Mesenchymal stem cell (in vitro differentiated cells and primary cell): ENCODE measurements at regions not wholly inside any gene's neighbourhood (a gene's known extent, or its start where the extent isn't known, plus 50 kb on each side); places are given as distances from the start of the nearest gene placed in this dataset.

Experiments used
- DNase-seq: peaks from one replicate; pipeline ENCODE4 v3.0.0-alpha.2; 2013
- H2AFZ ChIP-seq: one replicate; pipeline ENCODE4 v1.6.1; 2013; ENCODE audit warnings: low read depth, mild to moderate bottlenecking, control low read depth, inconsistent platforms, low read length, moderate library complexity
- H2AK5ac ChIP-seq: 2 replicates; pipeline ENCODE4 v1.6.1; 2013; ENCODE audit warnings: low read length, moderate library complexity, mild to moderate bottlenecking, inconsistent platforms; ENCODE audit not compliant: severe bottlenecking
- H2BK120ac ChIP-seq: one replicate; pipeline ENCODE4 v1.6.1; 2013; ENCODE audit warnings: low read depth, mild to moderate bottlenecking, inconsistent platforms, low read length, moderate library complexity
- H2BK12ac ChIP-seq, 2 experiments: one replicate each; pipeline ENCODE4 v1.6.1; 2013; ENCODE audit warnings: inconsistent platforms in 2 of 2, low read length in 2 of 2, mild to moderate bottlenecking in 2 of 2, moderate library complexity in 2 of 2, control low read depth in 1 of 2
- H2BK15ac ChIP-seq: one replicate; pipeline ENCODE4 v1.6.1; 2013; ENCODE audit warnings: mild to moderate bottlenecking, low read depth, inconsistent platforms; ENCODE audit not compliant: poor library complexity, severe bottlenecking
- H2BK5ac ChIP-seq: 2 replicates; pipeline ENCODE4 v1.6.1; 2013; ENCODE audit warnings: low read depth, mild to moderate bottlenecking, low read length, control low read depth, inconsistent platforms; ENCODE audit not compliant: poor library complexity, severe bottlenecking
- H3K14ac ChIP-seq, 2 experiments: one replicate each; pipeline ENCODE4 v1.6.1; 2013; ENCODE audit warnings: inconsistent platforms in 2 of 2, low read length in 2 of 2, control low read depth in 1 of 2, mild to moderate bottlenecking in 1 of 2, moderate library complexity in 1 of 2
- H3K18ac ChIP-seq, 2 experiments: one replicate each; pipeline ENCODE4 v1.6.1; 2013; ENCODE audit warnings: inconsistent platforms in 2 of 2, low read length in 2 of 2, control low read depth in 1 of 2, low read depth in 1 of 2, mild to moderate bottlenecking in 1 of 2
- H3K23ac ChIP-seq, 2 experiments: one replicate each; pipeline ENCODE4 v1.6.1; 2013; ENCODE audit warnings: inconsistent platforms in 2 of 2, low read length in 2 of 2, mild to moderate bottlenecking in 2 of 2, moderate library complexity in 2 of 2, control low read depth in 1 of 2
- H3K27ac ChIP-seq: 2 replicates; pipeline ENCODE4 v1.5.1; 2013; ENCODE audit warnings: mild to moderate bottlenecking, moderate library complexity, low read length, control low read depth, inconsistent platforms; ENCODE audit not compliant: poor library complexity, severe bottlenecking
- H3K27me3 ChIP-seq, 2 experiments: 2 replicates each; pipeline versions ENCODE4 v1.6.1 to v1.7.0; 2013; ENCODE audit warnings: low read length in 2 of 2, mild to moderate bottlenecking in 2 of 2, moderate library complexity in 2 of 2, control low read depth in 1 of 2, inconsistent platforms in 1 of 2; ENCODE audit not compliant: control insufficient read depth in 1 of 2, insufficient read depth in 1 of 2
- H3K36me3 ChIP-seq, 2 experiments: 2 replicates each; pipeline versions ENCODE4 v1.6.1 to v1.7.0; 2013; ENCODE audit warnings: low read length in 2 of 2, control low read depth in 1 of 2, inconsistent platforms in 1 of 2, low read depth in 1 of 2, mild to moderate bottlenecking in 1 of 2; ENCODE audit not compliant: insufficient read depth in 2 of 2, control insufficient read depth in 1 of 2
- H3K4ac ChIP-seq, 2 experiments: one replicate each; pipeline ENCODE4 v1.6.1; 2013; ENCODE audit warnings: inconsistent platforms in 2 of 2, low read length in 2 of 2, mild to moderate bottlenecking in 2 of 2, moderate library complexity in 2 of 2, control low read depth in 1 of 2, low read depth in 1 of 2
- H3K4me1 ChIP-seq: 2 replicates; pipeline ENCODE4 v1.6.1; 2013; ENCODE audit warnings: low read depth, low read length, control low read depth; ENCODE audit not compliant: control insufficient read depth, insufficient read depth
- H3K4me2 ChIP-seq: 2 replicates; pipeline ENCODE4 v1.6.1; 2013; ENCODE audit warnings: low read length, mild to moderate bottlenecking, inconsistent platforms; ENCODE audit not compliant: poor library complexity, severe bottlenecking
- H3K4me3 ChIP-seq, 2 experiments: 2 replicates each; pipeline versions ENCODE4 v1.5.1 to v1.7.0; 2013; ENCODE audit warnings: low read length in 2 of 2, mild to moderate bottlenecking in 2 of 2, control low read depth in 1 of 2, low read depth in 1 of 2; ENCODE audit not compliant: insufficient read depth in 1 of 2
- H3K79me1 ChIP-seq: replicated peaks from 2 replicates; pipeline ENCODE4 v1.6.1; 2013; ENCODE audit warnings: mild to moderate bottlenecking, control low read depth, low read length, inconsistent platforms; ENCODE audit not compliant: poor library complexity, severe bottlenecking
- H3K9ac ChIP-seq: 2 replicates; pipeline ENCODE4 v1.7.0; 2013; ENCODE audit warnings: mild to moderate bottlenecking, low read length, moderate library complexity
- H3K9me3 ChIP-seq: 2 replicates; pipeline ENCODE4 v1.7.0; 2013; ENCODE audit warnings: mild to moderate bottlenecking, low read length; ENCODE audit not compliant: control insufficient read depth
- H4K8ac ChIP-seq: one replicate; pipeline ENCODE4 v1.6.1; 2013; ENCODE audit warnings: inconsistent platforms, mild to moderate bottlenecking, low read length, moderate library complexity
- H4K91ac ChIP-seq: one replicate; pipeline ENCODE4 v1.6.1; 2013; ENCODE audit warnings: mild to moderate bottlenecking, low read length, inconsistent platforms
- WGBS: methylation state at CpG from one replicate; pipeline ENCODE4 v1.1.7; 2013; ENCODE audit warnings: mixed read lengths; 5-methylcytosine and 5-hydroxymethylcytosine counted together

GRCh38 chr4:130187587-130187986 lies 1091.6 kb downstream of the C4orf33 start:
- H2BK15ac ChIP-seq, result no peak overlapping the region

GRCh38 chr4:130192787-130193186 lies 1096.8 kb downstream of the C4orf33 start:
- no peak overlapping the region for H3K14ac ChIP-seq
- H3K9me3 ChIP-seq, result no peaks in the 10 kb centered on the region
- no peak overlapping the region for H2BK15ac ChIP-seq
- no peak overlapping the region for H3K23ac ChIP-seq
- no peak overlapping the region for H3K4me3 ChIP-seq
- no peaks in the 10 kb centered on the region for H3K79me1 ChIP-seq
- H2BK12ac ChIP-seq, result no peak overlapping the region
- H2BK120ac ChIP-seq, result no peak overlapping the region
- WGBS, result no CpG with 5 or more reads among the region's 3 CpGs
- no peak overlapping the region for H2AFZ ChIP-seq
- H3K18ac ChIP-seq, result no peak overlapping the region
- H4K91ac ChIP-seq, result no peak overlapping the region
- no peak overlapping the region for H2BK5ac ChIP-seq
- no peak overlapping the region for H3K4me2 ChIP-seq
- no peak for DNase-seq
- no peak overlapping the region for H3K9ac ChIP-seq
- H3K27ac ChIP-seq, result no peak overlapping the region
- H3K36me3 ChIP-seq, result no peaks in the 10 kb centered on the region
- H3K4me1 ChIP-seq, result no peaks in the 10 kb centered on the region
- no peak overlapping the region for H2AK5ac ChIP-seq
- H3K27me3 ChIP-seq, result no peaks in the 10 kb centered on the region
- no peak overlapping the region for H3K4ac ChIP-seq
- H4K8ac ChIP-seq, result no peak overlapping the region

More at GRCh38 chr4:130187587-130187986, 1091.6 kb downstream of the C4orf33 start:
- no peak overlapping the region for H2AFZ ChIP-seq
- DNase-seq, result no peak
- H3K4me2 ChIP-seq, result no peak overlapping the region
- H3K4me1 ChIP-seq, result no peaks in the 10 kb centered on the region
- no peaks in the 10 kb centered on the region for H3K36me3 ChIP-seq
- no peak overlapping the region for H3K18ac ChIP-seq
- no peak overlapping the region for H3K14ac ChIP-seq
- WGBS, result 86% methylated on average over 1 of the region's 1 CpG
- no peak overlapping the region for H2BK5ac ChIP-seq
- no peak overlapping the region for H3K23ac ChIP-seq
- no peak overlapping the region for H2BK12ac ChIP-seq
- H2BK120ac ChIP-seq, result no peak overlapping the region
- H4K91ac ChIP-seq, result no peak overlapping the region
- no peak overlapping the region for H3K4ac ChIP-seq
- no peak overlapping the region for H4K8ac ChIP-seq
- no peak overlapping the region for H3K27ac ChIP-seq
- no peak overlapping the region for H3K9ac ChIP-seq
- H3K79me1 ChIP-seq, result no peaks in the 10 kb centered on the region
- no peak overlapping the region for H2AK5ac ChIP-seq
- H3K4me3 ChIP-seq, result no peak overlapping the region
- no peaks in the 10 kb centered on the region for H3K27me3 ChIP-seq
- H3K9me3 ChIP-seq, result no peaks in the 10 kb centered on the region

DNA sequence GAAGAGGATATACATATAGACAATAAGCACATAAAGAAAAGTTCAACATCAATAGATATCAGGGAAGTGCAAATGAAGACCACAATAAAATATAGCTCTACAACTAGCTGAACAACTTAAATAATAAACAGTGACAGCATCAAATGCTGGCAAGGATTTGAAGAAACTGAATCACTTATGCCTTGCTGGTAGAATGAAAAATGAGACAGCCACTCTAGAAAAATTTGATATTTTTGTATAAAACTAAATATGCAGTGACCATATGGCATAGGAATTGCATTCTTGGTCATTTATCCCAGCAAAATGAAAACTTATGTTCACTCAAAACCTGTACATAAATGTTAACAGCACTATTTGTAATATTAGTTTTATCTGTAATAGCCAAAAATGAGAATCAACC lies 1102.0 kb downstream of the C4orf33 start:
- no peaks in the 10 kb centered on the region for H3K4me1 ChIP-seq
- H2BK15ac ChIP-seq, result no peak overlapping the region
- H4K91ac ChIP-seq, result no peak overlapping the region
- H3K9ac ChIP-seq, result no peak overlapping the region
- H3K36me3 ChIP-seq, result no peaks in the 10 kb centered on the region
- DNase-seq, result no peak
- no peaks in the 10 kb centered on the region for H3K27me3 ChIP-seq
- H3K23ac ChIP-seq, result no peak overlapping the region
- H3K4me2 ChIP-seq, result no peak overlapping the region
- no peak overlapping the region for H2AFZ ChIP-seq
- H2AK5ac ChIP-seq, result no peak overlapping the region
- H4K8ac ChIP-seq, result no peak overlapping the region
- no peak overlapping the region for H2BK120ac ChIP-seq
- H3K4ac ChIP-seq, result no peak overlapping the region
- H3K14ac ChIP-seq, result no peak overlapping the region
- no peak overlapping the region for H2BK12ac ChIP-seq
- H3K27ac ChIP-seq, result no peak overlapping the region
- H3K79me1 ChIP-seq, result no peaks in the 10 kb centered on the region
- H2BK5ac ChIP-seq, result no peak overlapping the region
- no peak overlapping the region for H3K4me3 ChIP-seq
- H3K18ac ChIP-seq, result no peak overlapping the region
- H3K9me3 ChIP-seq, result peaks cover 13% of the 10 kb centered on the region

GRCh38 chr4:130203571-130203970 lies 1107.6 kb downstream of the C4orf33 start:
- Histone ChIP-seq H3K4me3 (peak overlapping the region in 1 of 2 experiments; percentile 2), H4K91ac (no peak overlapping the region), H2BK5ac (no peak overlapping the region), H3K9ac (no peak overlapping the region), H3K9me3 (peaks cover 27% of the 10 kb centered on the region), H3K4ac (no peak overlapping the region), H2BK15ac (no peak overlapping the region), H2BK12ac (no peak overlapping the region), H3K79me1 (no peaks in the 10 kb centered on the region), H3K4me1 (no peaks in the 10 kb centered on the region), H2AFZ (no peak overlapping the region), H3K27me3 (no peaks in the 10 kb centered on the region), H3K23ac (no peak overlapping the region), H3K18ac (no peak overlapping the region), H2AK5ac (no peak overlapping the region), H3K36me3 (peaks cover 0 to 3% of the 10 kb centered on the region in 2 experiments), H3K27ac (no peak overlapping the region), H3K4me2 (no peak overlapping the region), H3K14ac (no peak overlapping the region), H2BK120ac (no peak overlapping the region), H4K8ac (no peak overlapping the region)
- 45% methylated on average over 3 of the region's 3 CpGs for WGBS
- DNase-seq, result no peak
